K562 (cell line): ENCODE measurements at regions not wholly inside any gene's neighbourhood (a gene's known extent, or its start where the extent isn't known, plus 50 kb on each side); places are given as distances from the start of the nearest gene placed in this dataset.

Source experiments
- ATAC-seq: fragments of 200-7000 bp; cut with Tn5 transposase; 3 replicates; pipeline ENCODE4 v1.9.1; 2020; ENCODE audit warnings: moderate library complexity
- BruUV-seq: library from RNA; stranded (reverse); fragments of 400-500 nt; replicated peaks from 2 replicates; lab custom pipeline; 2021; lab: Mats Ljungman, UMichigan
- CTCF ChIA-PET: fragments of 300-600 bp; formaldehyde crosslinking; extraction: SDS; loops from one replicate; lab custom pipeline; 2021; ENCODE audit warnings: low intra/inter-chr PET ratio; lab: Yijun Ruan, JAX
- POLR2A ChIA-PET: fragments of 300-600, 350-650 bp; sonication (Branson Sonifier 250); formaldehyde crosslinking; extraction: SDS; loops from one replicate; lab custom pipeline; 2021; ENCODE audit warnings: antibody characterized with exemption, inconsistent platforms; lab: Yijun Ruan, JAX
- DNase-seq, 4 experiments: peaks; one replicate each; pipeline versions ENCODE4 v3.0.0 to v3.0.0-alpha.2; 2011 to 2018; ENCODE audit warnings: low spot score in 3 of 4, mixed read lengths in 3 of 4; ENCODE audit errors: extremely low read depth in 1 of 4
- FAIRE-seq: peaks from 2 replicates; lab custom pipeline; 2011; peaks lifted over from hg19 to GRCh38; lab: Jason Lieb, UNC
- H2AFZ ChIP-seq: 2 replicates; pipeline ENCODE4 v1.6.0; 2011; ENCODE audit warnings: low read depth, low read length, control low read depth, inconsistent platforms
- H3K27ac ChIP-seq: fragments of 200-600 bp; 3 replicates; pipeline ENCODE4 v1.8.0; 2011; ENCODE audit warnings: low read depth, mild to moderate bottlenecking, control low read depth, inconsistent platforms, low read length, moderate library complexity, mixed read lengths; ENCODE audit errors: extremely low read depth
- H3K27me3 ChIP-seq, 2 experiments: fragments of 300-600 bp in 1 of 2; 2 replicates in 1 of 2; 3 replicates in 1 of 2; pipeline versions ENCODE4 v1.6.0 to v1.8.0; 2011; ENCODE audit warnings: inconsistent platforms in 2 of 2, low read length in 2 of 2, mild to moderate bottlenecking in 1 of 2, mixed read lengths in 1 of 2, moderate library complexity in 1 of 2; ENCODE audit not compliant: control insufficient read depth in 2 of 2, insufficient read depth in 2 of 2
- H3K36me3 ChIP-seq: fragments of 300-600 bp; 3 replicates; pipeline ENCODE4 v1.8.0; 2011; ENCODE audit warnings: mild to moderate bottlenecking, low read length, inconsistent platforms; ENCODE audit not compliant: control insufficient read depth, insufficient read depth
- H3K4me1 ChIP-seq, 2 experiments: fragments of 200-600 bp in 1 of 2; replicated peaks in 1 of 2; 2 replicates in 1 of 2; 3 replicates in 1 of 2; pipeline versions ENCODE4 v1.5.1 to v1.8.0; 2011; ENCODE audit warnings: inconsistent platforms in 2 of 2, low read length in 2 of 2, mild to moderate bottlenecking in 1 of 2, mixed read lengths in 1 of 2, moderate library complexity in 1 of 2; ENCODE audit not compliant: control insufficient read depth in 2 of 2, insufficient read depth in 2 of 2
- H3K4me2 ChIP-seq: 2 replicates; pipeline ENCODE4 v1.6.1; 2011; ENCODE audit warnings: low read length, control low read depth, inconsistent platforms, mixed read lengths; ENCODE audit not compliant: insufficient read depth
- H3K4me3 ChIP-seq: fragments of 200-600 bp; sonication (generic), shearing (Covaris generic); 2 replicates; pipeline ENCODE4 v1.5.1; 2016; ENCODE audit warnings: control low read depth, inconsistent platforms
- H3K79me2 ChIP-seq: fragments of 200-600 bp; 3 replicates; pipeline ENCODE4 v1.8.0; 2011; ENCODE audit warnings: low read length, inconsistent platforms; ENCODE audit not compliant: control insufficient read depth, insufficient read depth
- H3K9ac ChIP-seq, 2 experiments: 2 replicates each; pipeline versions ENCODE4 v1.6.0 to v1.6.1; 2011; ENCODE audit warnings: low read depth in 2 of 2, low read length in 2 of 2, control low read depth in 1 of 2, inconsistent platforms in 1 of 2, mild to moderate bottlenecking in 1 of 2, mixed read lengths in 1 of 2; ENCODE audit not compliant: insufficient read depth in 1 of 2
- H3K9me1 ChIP-seq: one replicate; pipeline ENCODE4 v1.6.0; 2011; ENCODE audit warnings: inconsistent platforms, mild to moderate bottlenecking, low read length, moderate library complexity; ENCODE audit not compliant: control insufficient read depth, insufficient read depth
- H3K9me3 ChIP-seq: replicated peaks from 2 replicates; pipeline ENCODE4 v1.5.1; 2011; ENCODE audit warnings: low read depth, low read length, inconsistent platforms; ENCODE audit not compliant: control insufficient read depth, insufficient read depth
- H4K20me1 ChIP-seq: replicated peaks from 2 replicates; pipeline ENCODE4 v1.6.1; 2011; ENCODE audit warnings: low read length, inconsistent platforms, mixed read lengths; ENCODE audit not compliant: control insufficient read depth, insufficient read depth
- GTF2A2 ChIP-seq: IDR thresholded peaks from 2 replicates; pipeline ENCODE4 v1.6.1; 2016; ENCODE audit warnings: mild to moderate bottlenecking, missing genetic modification characterization, missing compliant biosample characterization
- RNF219 ChIP-seq: fragments of 250-450 bp; sonication (Bioruptor Pico); IDR thresholded peaks from 2 replicates; pipeline ENCODE4 v1.5.0; 2022; ENCODE audit warnings: mild to moderate bottlenecking
- ZFP1 ChIP-seq: fragments of 450-650 bp; formaldehyde crosslinking; IDR thresholded peaks from 2 replicates; pipeline ENCODE4 v1.4.0; 2020; ENCODE audit warnings: mild to moderate bottlenecking, mixed read lengths
- WGBS: fragments of 100-300 bp; shearing (Covaris generic); methylation state at CpG from one replicate; pipeline ENCODE4 v1.1.6; 2016; ENCODE audit warnings: low coverage, mixed read lengths; ENCODE audit not compliant: insufficient coverage; ENCODE audit errors: missing lambda C conversion rate; 5-methylcytosine and 5-hydroxymethylcytosine counted together
- in situ Hi-C: fragments of 300-500 bp; cut with MboI; formaldehyde crosslinking; loops from 4 replicates; pipeline ENCODE4 v1.15.0; 2018; ENCODE audit warnings: inconsistent platforms, mixed read lengths
- intact Hi-C: fragments of 100-400 bp; cut with micrococcal nuclease; formaldehyde crosslinking; loops from 2 replicates; pipeline ENCODE4 v1.14.2; 2022

DNA sequence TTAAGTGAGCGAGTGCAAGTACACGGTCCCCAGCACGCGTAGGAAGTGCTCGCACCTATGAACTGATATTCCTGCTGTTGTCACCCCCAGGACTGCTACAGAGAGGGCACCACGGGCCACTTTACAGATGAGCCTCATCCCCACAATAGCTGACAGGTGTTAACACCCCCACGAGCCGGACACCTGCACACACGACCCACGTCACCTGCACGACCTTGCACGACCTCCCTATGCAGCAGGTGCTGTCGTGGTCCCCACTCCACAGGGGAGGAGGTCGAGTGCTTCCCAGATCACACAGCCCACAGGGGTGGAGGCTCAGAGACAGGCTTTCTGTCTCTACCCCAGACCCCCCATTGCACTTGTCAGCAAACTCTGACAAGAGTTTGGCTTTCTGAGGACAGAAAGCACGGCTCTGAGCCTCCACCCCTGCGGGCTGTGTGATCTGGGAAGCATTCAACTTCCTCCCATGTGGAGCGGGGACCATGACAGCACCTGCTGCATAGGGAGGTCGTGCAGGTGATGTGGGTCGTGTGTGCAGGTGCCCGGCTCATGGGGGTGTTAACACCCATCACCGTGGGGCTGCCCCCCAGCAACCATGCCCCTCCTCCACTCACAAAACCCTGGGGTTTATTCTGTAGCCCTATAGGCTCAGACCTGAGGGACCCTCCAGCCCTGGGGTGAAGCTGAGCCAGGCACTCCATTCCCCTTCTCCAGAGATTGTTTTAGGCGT lies 80.8 kb downstream of the MATN1 start:
- no peak for DNase-seq
- H3K9me1 ChIP-seq: no peaks in the 10 kb centered on the region
- no peak for TF ChIP-seq GTF2A2
- no peak for TF ChIP-seq ZFP1 (CRISPR knock-in tag)
- no peak for TF ChIP-seq RNF219 (CRISPR knock-in tag)
- no peaks in the 10 kb centered on the region for H3K9me3 ChIP-seq
- peaks cover 31 to 68% of the 10 kb centered on the region in 2 experiments; a peak in 4 of 5 replicates for H3K27me3 ChIP-seq
- in situ Hi-C loops: no loop called here
- no peaks in the 10 kb centered on the region for H3K79me2 ChIP-seq
- BruUV-seq: no TSS peak
- H3K27ac ChIP-seq: no peak overlapping the region
- no peak overlapping the region for H3K9ac ChIP-seq
- H3K4me3 ChIP-seq: no peak overlapping the region
- H4K20me1 ChIP-seq: peaks cover 5% of the 10 kb centered on the region; the same call in 1 of the 2 replicates
- ATAC-seq: no peak
- intact Hi-C loops: no loop called here
- H3K36me3 ChIP-seq: no peaks in the 10 kb centered on the region
- no peak overlapping the region for H3K4me2 ChIP-seq
- CTCF ChIA-PET: no interaction called here
- no peak for FAIRE-seq
- no peaks in the 10 kb centered on the region for H3K4me1 ChIP-seq
- POLR2A ChIA-PET: interaction anchor here (2.4 kb wide), 1 partner anchor 15 kb away, joined by 9 read pairs; no protein-coding TSS in a partner anchor
- H2AFZ ChIP-seq: no peak overlapping the region
- WGBS: under 1% methylated on average over 22 of the region's 22 CpGs
